T-helper 1 cell treated with Interleukin-12 subunit alpha and Interleukin-12 subunit beta and Interleukin-4 antibody, amounts not matched to agents 30 ng/mL and 1 ng/mL, for 36 hours (primary cell): ENCODE measurements at regions not wholly inside any gene's neighbourhood (a gene's known extent, or its start where the extent isn't known, plus 50 kb on each side); places are given as distances from the start of the nearest gene placed in this dataset.

Experiments used
- intact Hi-C: fragments of 100-400 bp; cut with micrococcal nuclease; formaldehyde crosslinking; loops from one replicate; pipeline ENCODE4 v1.15.1; 2024

- intact Hi-C loops = no loop called here
Observed at GRCh38 chr3:159513867-159514380, 474.7 kb upstream of the IL12A start.

GRCh38 chr3:159517105-159517504, 471.5 kb upstream of the IL12A start:
- intact Hi-C loops = no loop called here

GRCh38 chr3:159520638-159521037, 468.0 kb upstream of the IL12A start:
- intact Hi-C loops = no loop called here

DNA sequence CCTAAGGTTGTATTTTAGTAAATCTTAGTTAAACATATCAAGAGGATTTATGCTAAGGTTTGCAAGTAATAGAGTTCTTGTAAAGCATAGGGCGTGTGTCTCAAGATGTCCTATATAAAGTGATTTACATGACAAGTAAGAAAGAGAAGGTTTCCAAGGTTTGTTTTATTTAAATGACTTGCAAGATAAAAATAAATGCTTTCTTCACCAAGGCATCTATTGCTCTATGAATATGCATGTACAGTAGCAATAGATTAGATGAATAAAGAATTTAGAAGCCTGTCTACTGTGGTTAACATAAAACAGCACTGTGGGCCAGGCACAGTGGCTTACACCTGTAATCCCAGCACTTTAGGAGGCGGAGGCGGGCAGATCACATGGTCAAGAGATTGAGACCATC, 466.4 kb upstream of the IL12A start:
- intact Hi-C loops = no loop called here

DNA sequence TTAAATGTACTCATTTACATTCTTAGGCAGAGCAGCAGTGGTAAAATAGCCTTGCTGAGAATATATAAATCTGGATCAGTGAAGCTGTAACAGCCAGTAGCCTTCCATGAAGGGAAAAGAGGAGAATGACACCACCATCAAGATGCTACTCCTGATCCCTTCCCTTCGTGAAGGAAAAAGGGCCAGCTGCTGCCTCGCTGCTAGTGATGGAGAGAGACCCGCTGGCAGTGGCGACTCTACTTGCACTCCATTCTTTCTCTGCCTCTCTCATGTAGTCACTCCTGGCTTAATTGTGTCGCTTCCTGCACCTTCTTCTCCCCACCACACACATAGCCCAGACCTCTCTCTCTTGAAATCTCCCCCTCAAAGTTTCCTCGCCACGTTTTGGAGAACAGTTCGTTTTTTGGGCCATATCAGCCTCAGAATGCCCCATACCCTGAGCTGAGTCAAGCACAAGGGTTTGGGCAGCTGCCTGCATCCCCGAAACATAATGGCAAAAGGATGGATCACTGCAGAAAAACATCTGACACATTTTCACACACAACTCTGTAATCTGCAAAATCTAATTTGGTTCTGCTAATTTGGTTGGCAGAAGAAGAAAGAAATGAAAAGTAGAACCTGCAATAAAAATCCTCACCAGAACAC, 460.3 kb upstream of the IL12A start:
- intact Hi-C loops = no loop called here

GRCh38 chr3:159532577-159532976, 456.1 kb upstream of the IL12A start:
- intact Hi-C loops = no loop called here

DNA sequence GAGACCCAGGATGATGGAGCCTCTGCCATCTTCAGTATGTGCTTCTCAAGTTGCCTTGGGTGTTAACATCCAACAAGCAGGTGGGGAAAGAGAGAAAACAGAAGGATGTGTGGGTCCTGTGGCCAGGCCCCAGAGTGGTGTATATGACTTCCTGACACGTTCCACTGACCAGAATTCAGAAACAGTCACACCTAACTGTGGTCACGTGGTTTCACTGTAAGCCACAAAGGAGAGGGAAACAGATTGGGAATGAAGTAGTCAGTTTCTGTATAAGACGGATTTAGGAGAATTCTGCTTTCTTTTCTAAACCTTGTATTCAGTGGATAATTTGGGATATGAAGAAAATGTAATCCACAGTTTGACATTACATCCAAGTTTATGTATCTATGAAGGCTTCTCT, 454.1 kb upstream of the IL12A start:
- intact Hi-C loops = no loop called here

- intact Hi-C loops = no loop called here
Observed at GRCh38 chr3:159536876-159537275, 451.8 kb upstream of the IL12A start.

- intact Hi-C loops = no loop called here
Observed at GRCh38 chr3:159538507-159538906, 450.1 kb upstream of the IL12A start.

DNA sequence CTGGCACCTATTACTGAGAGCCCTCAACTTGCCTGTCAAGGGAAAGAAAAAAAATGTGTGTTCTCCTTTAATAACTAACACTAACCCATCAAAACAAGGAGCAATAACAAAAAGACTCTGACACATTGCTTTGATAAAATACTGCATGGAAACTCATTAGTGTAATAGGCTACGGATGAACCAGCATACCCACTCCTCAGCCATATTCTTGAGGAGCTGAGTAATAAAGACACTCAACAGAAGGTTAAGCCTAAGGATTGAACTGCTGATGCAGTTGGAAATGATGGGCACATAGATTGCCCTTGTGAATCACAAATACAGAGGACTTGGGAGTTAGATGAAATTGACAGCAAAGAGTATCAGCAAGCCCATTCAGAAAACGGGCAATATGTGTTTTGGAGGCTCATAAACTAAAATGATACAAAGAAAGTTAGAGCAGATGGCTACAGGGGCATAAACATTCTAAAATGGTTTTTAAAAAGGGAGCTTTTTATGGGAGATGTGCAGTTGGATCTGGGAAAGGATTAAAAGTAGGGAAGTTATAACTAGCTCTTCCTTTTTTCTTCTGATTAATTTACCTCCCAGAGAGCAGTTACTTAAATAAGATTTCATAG, 447.6 kb upstream of the IL12A start:
- intact Hi-C loops = no loop called here

DNA sequence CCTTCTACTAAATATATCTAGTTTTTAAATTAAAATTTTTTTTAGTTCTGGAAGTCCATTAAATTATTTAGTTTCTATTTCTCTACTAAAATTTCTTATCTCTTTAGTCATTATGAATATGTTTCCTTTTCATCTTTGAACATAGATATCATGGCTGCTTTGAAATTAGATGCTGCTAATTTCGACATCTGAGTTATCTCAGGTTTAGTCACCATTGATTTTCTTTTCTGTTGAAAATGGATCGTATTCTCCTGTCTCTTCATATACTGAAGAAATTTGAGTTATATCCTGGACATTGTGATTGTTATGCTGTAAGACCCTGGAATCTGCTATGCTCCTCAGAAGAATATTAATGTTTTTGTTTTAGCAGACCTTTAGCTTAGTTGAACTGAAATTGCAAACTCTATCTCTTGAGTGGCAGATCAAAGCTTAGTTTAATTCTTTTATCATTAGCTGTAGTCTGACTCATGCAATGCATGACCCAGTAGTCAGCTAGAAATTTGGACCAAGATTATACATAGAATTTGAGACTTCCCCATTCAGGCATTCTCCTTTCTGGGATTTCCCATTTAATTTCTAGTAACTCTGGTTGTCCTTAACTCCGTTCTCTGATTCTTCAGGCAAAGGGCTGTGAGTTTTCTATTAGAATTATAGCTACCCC, 439.8 kb upstream of the IL12A start:
- intact Hi-C loops = no loop called here

GRCh38 chr3:159555205-159555604, 433.4 kb upstream of the IL12A start:
- intact Hi-C loops = no loop called here

GRCh38 chr3:159559771-159560170, 428.9 kb upstream of the IL12A start:
- intact Hi-C loops = no loop called here

GRCh38 chr3:159560214-159560979, 428.2 kb upstream of the IL12A start:
- intact Hi-C loops = no loop called here

GRCh38 chr3:159565313-159565712, 423.3 kb upstream of the IL12A start:
- intact Hi-C loops = no loop called here

DNA sequence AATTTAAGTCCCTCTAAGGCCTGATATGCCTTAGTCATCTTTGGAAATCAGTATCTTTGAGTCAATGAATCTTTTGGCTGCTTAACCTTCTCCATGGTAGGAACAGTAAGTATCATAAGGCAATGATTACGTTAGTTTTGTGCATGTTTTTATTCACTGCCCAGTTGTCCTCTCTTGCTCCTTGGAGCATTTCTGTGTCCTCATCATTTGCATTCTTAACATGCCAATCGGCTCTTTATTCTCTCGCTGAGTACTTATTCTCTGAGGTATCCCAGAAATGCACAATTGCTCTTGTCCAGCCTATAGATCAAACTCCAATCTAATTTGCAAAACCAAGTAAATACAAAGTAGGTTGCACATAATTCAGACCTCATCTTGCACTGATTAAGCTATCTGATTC, 405.0 kb upstream of the IL12A start:
- intact Hi-C loops = no loop called here

DNA sequence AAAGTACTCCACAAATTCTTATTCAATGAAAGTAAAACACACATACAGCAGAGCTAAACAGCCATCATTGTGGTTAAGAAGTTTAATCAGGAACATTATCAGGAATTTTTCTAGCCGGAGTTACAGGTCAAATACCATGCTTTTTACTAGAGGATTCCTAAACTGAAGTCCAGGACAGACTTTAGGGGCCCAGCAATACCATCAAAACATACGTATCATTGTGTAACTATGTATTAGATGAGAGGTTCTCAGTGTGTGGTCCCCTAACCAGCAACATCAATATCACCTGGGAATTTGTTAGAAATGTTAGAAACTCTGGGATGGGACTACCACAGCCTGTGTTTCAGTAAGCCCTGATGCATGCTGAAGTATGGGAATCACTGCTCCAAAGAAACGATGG, 404.2 kb upstream of the IL12A start:
- intact Hi-C loops = no loop called here

DNA sequence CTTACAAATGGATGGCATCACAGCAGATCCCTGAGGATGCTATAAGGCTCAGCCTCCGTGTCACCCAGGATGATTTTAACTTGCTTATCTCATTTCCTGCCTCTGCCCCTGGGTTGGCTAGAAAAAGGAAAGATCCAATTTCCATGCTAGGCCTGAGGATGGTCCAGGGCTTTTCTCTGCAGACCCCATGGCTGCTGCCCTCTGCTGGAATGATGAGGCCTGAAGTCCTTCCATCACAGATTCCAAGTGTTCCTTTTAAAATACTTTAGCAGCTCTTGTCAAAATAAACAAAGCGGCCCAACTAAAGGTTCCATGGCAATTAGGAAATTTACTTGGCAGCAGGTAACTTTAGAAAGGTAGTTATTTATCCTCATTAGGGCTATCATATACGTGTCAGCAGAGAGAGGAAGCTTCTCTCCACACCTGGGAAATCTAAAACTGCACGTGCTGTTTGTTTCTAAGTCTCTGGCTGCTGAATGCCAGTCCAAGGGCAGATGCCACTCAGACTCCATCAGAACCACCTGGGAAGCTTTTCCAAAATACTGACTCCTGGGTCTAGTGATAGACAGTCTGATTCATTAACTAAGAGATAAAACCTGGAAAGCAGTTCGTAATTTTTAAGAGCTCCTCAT, 401.9 kb upstream of the IL12A start:
- intact Hi-C loops = no loop called here

DNA sequence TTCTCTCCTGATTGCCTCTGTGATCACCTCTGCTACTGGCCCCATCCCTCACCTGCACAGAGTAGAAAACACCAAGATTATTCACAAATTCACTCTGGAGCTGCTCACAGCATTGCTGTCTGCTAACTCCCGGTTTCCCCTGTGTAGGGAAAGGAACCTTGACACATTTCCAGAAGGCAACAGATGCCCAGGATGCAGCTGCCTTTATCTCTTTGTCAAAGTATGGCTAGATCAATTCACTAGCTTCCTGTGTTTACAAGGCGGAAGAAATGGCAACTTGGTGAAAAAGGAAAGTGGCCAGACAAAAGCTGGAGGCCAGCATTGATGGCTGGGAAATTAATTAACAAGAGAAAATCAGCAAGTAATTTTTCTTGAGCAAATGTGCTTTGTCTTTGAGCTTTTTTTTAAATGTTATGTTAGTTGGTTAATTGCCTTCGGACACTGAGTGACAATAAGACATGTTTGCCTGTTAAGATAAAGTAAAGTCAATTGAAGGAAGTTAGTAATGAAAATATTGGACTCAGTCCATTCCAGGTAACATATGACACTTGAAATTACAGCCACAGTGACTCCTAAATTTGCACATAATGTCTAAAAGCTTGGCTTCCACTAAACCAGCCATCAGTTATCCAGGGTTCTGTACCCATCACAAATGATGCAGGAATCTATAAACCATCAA, 394.6 kb upstream of the IL12A start:
- intact Hi-C loops = no loop called here

- intact Hi-C loops = no loop called here
Observed at GRCh38 chr3:159600291-159600690, 388.3 kb upstream of the IL12A start.

GRCh38 chr3:159604151-159604581, 384.5 kb upstream of the IL12A start:
- intact Hi-C loops = no loop called here
